ENCODE measurements at regions not wholly inside any gene's neighbourhood (a gene's known extent, or its start where the extent isn't known, plus 50 kb on each side); places are given as distances from the start of the nearest gene placed in this dataset.

- TF ChIP-seq REST (IDR thresholded peaks at IDR 0.05; ENCODE audit: insufficient read depth in 1 of 2, low read depth in 2 of 2, low read length in 2 of 2), result no peak
- no peak for TF ChIP-seq POLR2AphosphoS5 (IDR thresholded peaks at IDR 0.05; ENCODE audit: low read depth, low read length)
Measured at GRCh38 chr1:4972761-4973320, 318.4 kb downstream of the AJAP1 start.

All from PFSK-1 (cell line).